Muscle layer of duodenum (tissue), 2 donors: ENCODE measurements at regions not wholly inside any gene's neighbourhood (a gene's known extent, or its start where the extent isn't known, plus 50 kb on each side); places are given as distances from the start of the nearest gene placed in this dataset.

Source experiments
- H3K27ac ChIP-seq: one replicate; pipeline ENCODE4 v1.7.0; 2013; ENCODE audit warnings: mild to moderate bottlenecking, low read length
- H3K27me3 ChIP-seq: one replicate; pipeline ENCODE4 v1.7.0; 2013; ENCODE audit warnings: low read depth, mild to moderate bottlenecking, control low read depth, low read length
- H3K36me3 ChIP-seq, 2 donors: one replicate each; pipeline ENCODE4 v1.7.0; 2013; ENCODE audit warnings: low read length in 2 of 2, control low read depth in 1 of 2, mild to moderate bottlenecking in 1 of 2; ENCODE audit not compliant: insufficient read depth in 2 of 2, control insufficient read depth in 1 of 2
- H3K4me1 ChIP-seq, 2 donors: one replicate each; pipeline ENCODE4 v1.7.0; 2013; ENCODE audit warnings: low read length in 2 of 2, mild to moderate bottlenecking in 2 of 2, control low read depth in 1 of 2, moderate library complexity in 1 of 2; ENCODE audit not compliant: insufficient read depth in 2 of 2, control insufficient read depth in 1 of 2
- H3K4me3 ChIP-seq, 2 donors: one replicate each; pipeline ENCODE4 v1.7.0; 2013; ENCODE audit warnings: low read length in 2 of 2, low read depth in 1 of 2, mild to moderate bottlenecking in 1 of 2
- H3K9me3 ChIP-seq, 2 donors: one replicate each; pipeline ENCODE4 v1.7.0; 2013; ENCODE audit warnings: low read length in 2 of 2, control low read depth in 1 of 2, mild to moderate bottlenecking in 1 of 2; ENCODE audit not compliant: control insufficient read depth in 1 of 2
- donor health status: healthy.

- no peaks in the 10 kb centered on the region for H3K4me1 ChIP-seq
- H3K36me3 ChIP-seq: peaks cover 0 to 2% of the 10 kb centered on the region in 2 donors
- no peaks in the 10 kb centered on the region for H3K9me3 ChIP-seq
- no peaks in the 10 kb centered on the region for H3K27me3 ChIP-seq
- H3K4me3 ChIP-seq: no peak overlapping the region
- H3K27ac ChIP-seq: no peak overlapping the region
These were observed 354.3 kb downstream of the IRS1 start for GRCh38 chr2:226445216-226445861.

- Histone ChIP-seq H3K9me3 (no peaks in the 10 kb centered on the region), H3K4me3 (no peak overlapping the region), H3K27ac (no peak overlapping the region), H3K4me1 (no peaks in the 10 kb centered on the region), H3K27me3 (no peaks in the 10 kb centered on the region), H3K36me3 (peaks cover 0 to 9% of the 10 kb centered on the region in 2 donors)
These were observed 356.5 kb downstream of the IRS1 start for GRCh38 chr2:226443112-226443511.

- H3K9me3 ChIP-seq: no peaks in the 10 kb centered on the region
- no peaks in the 10 kb centered on the region for H3K4me1 ChIP-seq
- H3K27ac ChIP-seq: no peak overlapping the region
- no peaks in the 10 kb centered on the region for H3K27me3 ChIP-seq
- H3K36me3 ChIP-seq: peaks cover 0 to 9% of the 10 kb centered on the region in 2 donors
- no peak overlapping the region for H3K4me3 ChIP-seq
These were observed 359.3 kb downstream of the IRS1 start for GRCh38 chr2:226440127-226440918.

- Histone ChIP-seq H3K27ac (no peak overlapping the region), H3K4me3 (no peak overlapping the region), H3K36me3 (peaks cover 0 to 9% of the 10 kb centered on the region in 2 donors), H3K4me1 (no peaks in the 10 kb centered on the region), H3K27me3 (no peaks in the 10 kb centered on the region), H3K9me3 (no peaks in the 10 kb centered on the region)
These were observed 360.3 kb downstream of the IRS1 start for GRCh38 chr2:226439337-226439736.

- no peak overlapping the region for H3K27ac ChIP-seq
- peaks cover 0 to 6% of the 10 kb centered on the region in 2 donors for H3K36me3 ChIP-seq
- H3K4me1 ChIP-seq: no peaks in the 10 kb centered on the region
- no peaks in the 10 kb centered on the region for H3K27me3 ChIP-seq
- H3K9me3 ChIP-seq: no peaks in the 10 kb centered on the region
- H3K4me3 ChIP-seq: no peak overlapping the region
These were observed 364.5 kb downstream of the IRS1 start for GRCh38 chr2:226435146-226435545.

- no peak overlapping the region for H3K4me3 ChIP-seq
- H3K9me3 ChIP-seq: no peaks in the 10 kb centered on the region
- peaks cover 0 to 3% of the 10 kb centered on the region in 2 donors for H3K36me3 ChIP-seq
- H3K27ac ChIP-seq: no peak overlapping the region
- no peaks in the 10 kb centered on the region for H3K4me1 ChIP-seq
- no peaks in the 10 kb centered on the region for H3K27me3 ChIP-seq
These were observed 364.9 kb downstream of the IRS1 start for GRCh38 chr2:226434702-226435101.

- H3K4me1 ChIP-seq: no peaks in the 10 kb centered on the region
- H3K27ac ChIP-seq: no peak overlapping the region
- peaks cover 0 to 3% of the 10 kb centered on the region in 2 donors for H3K36me3 ChIP-seq
- no peaks in the 10 kb centered on the region for H3K27me3 ChIP-seq
- no peaks in the 10 kb centered on the region for H3K9me3 ChIP-seq
- no peak overlapping the region for H3K4me3 ChIP-seq
These were observed 368.2 kb downstream of the IRS1 start for GRCh38 chr2:226431288-226431948.

- Histone ChIP-seq H3K36me3 (peaks cover 0 to 3% of the 10 kb centered on the region in 2 donors), H3K4me3 (no peak overlapping the region), H3K27me3 (no peaks in the 10 kb centered on the region), H3K9me3 (no peaks in the 10 kb centered on the region), H3K4me1 (no peaks in the 10 kb centered on the region), H3K27ac (no peak overlapping the region)
These were observed 370.1 kb downstream of the IRS1 start for GRCh38 chr2:226429476-226429875.

GRCh38 chr2:226427538-226428307 is 371.9 kb downstream of the IRS1 start:
- H3K4me3 ChIP-seq: no peak overlapping the region
- H3K27ac ChIP-seq: no peak overlapping the region
- H3K36me3 ChIP-seq: peaks cover 0 to 3% of the 10 kb centered on the region in 2 donors
- no peaks in the 10 kb centered on the region for H3K9me3 ChIP-seq
- no peaks in the 10 kb centered on the region for H3K27me3 ChIP-seq
- H3K4me1 ChIP-seq: peaks cover 0 to 9% of the 10 kb centered on the region in 2 donors

- Histone ChIP-seq H3K27ac (no peak overlapping the region), H3K36me3 (peaks cover 0 to 3% of the 10 kb centered on the region in 2 donors), H3K4me3 (no peak overlapping the region), H3K4me1 (peaks cover 0 to 9% of the 10 kb centered on the region in 2 donors), H3K9me3 (no peaks in the 10 kb centered on the region), H3K27me3 (no peaks in the 10 kb centered on the region)
These were observed 373.3 kb downstream of the IRS1 start for GRCh38 chr2:226426292-226426736.

- Histone ChIP-seq H3K36me3 (peaks cover 0 to 3% of the 10 kb centered on the region in 2 donors), H3K27me3 (no peaks in the 10 kb centered on the region), H3K27ac (no peak overlapping the region), H3K9me3 (no peaks in the 10 kb centered on the region), H3K4me1 (peaks cover 0 to 9% of the 10 kb centered on the region in 2 donors), H3K4me3 (no peak overlapping the region)
These were observed 374.6 kb downstream of the IRS1 start for GRCh38 chr2:226424971-226425370.
